GM18519 (cell line): ENCODE measurements at regions not wholly inside any gene's neighbourhood (a gene's known extent, or its start where the extent isn't known, plus 50 kb on each side); places are given as distances from the start of the nearest gene placed in this dataset.

ENCODE experiments used
- ATAC-seq: cut with Tn5 transposase; IDR thresholded peaks from one replicate; pipeline ENCODE4 v1.9.1; 2021; ENCODE audit warnings: mild to moderate bottlenecking, moderate library complexity; ENCODE audit not compliant: unreplicated experiment, low FRiP score

DNA sequence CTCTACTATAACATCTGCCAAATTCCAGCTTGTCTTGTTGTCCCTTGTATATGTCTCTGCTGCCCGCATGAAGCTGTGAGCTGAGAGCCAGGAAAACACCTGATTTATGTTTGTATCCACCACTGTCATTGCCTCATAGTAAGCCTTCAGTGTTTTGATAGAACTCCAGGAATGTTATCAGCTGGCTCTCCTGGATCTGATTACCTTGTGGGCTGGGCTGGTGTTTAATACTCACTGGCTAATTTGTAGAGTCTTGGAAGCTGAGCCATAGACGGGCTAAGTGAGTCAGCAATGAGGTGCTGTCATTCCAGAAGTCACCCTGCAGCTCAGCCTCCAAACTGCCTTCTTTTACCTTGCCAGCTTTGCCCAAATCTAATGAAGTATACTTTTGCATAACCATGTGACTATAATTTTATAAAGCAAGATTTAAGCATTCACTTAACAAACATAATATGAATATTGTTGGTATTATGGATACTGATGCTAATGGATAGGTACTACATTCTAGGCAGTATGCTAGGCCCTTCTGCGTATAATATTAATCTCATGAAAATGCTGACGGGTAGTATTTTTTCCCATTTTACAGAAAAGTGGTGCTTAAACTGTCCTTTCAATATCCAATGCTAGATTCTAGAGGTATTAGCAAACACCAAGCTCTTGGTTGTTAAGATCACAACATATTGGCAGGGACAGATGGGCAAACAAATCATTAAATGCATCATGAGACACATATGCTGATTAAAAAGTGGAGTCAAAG lies 62.7 kb upstream of the GATA6 start:
- no peak for ATAC-seq

DNA sequence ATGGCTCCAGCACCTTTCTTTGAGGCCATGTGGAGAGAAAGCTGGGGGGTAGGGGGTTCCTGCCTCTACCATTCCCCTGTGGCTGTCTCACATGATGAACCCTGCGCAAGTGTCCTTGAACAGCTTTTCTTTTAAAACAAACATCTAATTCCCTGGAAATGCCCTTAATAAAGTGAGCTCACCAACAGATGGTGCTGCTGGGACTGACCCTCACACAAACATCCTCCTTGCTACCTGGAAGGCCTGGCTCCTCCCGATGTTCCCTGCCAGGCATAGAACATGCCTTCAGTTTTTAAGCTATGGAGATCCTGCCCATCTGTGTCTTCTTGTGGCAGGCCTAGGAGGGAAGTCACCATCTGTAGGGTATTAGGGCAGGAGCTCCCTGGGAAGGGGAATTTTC lies 60.7 kb upstream of the GATA6 start:
- no peak for ATAC-seq

DNA sequence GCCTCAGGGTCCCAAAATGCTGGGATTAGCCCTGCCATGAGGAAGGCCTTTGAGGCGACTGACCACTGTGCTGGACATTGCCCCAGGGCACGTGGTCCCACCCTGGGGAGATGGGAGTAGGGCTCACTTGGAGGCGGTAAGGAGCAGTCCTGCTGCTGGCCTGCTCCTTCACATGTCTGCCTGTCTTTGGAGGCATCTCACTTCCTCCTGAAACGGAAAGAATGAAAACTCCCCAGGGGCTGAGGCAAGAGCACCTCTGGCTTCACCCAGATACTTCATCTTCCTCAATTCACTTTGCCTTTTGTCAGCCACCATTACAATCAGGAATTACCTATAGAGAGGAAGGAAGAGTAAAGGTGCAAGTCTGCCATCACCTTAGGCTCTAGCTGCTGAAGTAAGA lies 59.9 kb upstream of the GATA6 start:
- ATAC-seq = no peak

DNA sequence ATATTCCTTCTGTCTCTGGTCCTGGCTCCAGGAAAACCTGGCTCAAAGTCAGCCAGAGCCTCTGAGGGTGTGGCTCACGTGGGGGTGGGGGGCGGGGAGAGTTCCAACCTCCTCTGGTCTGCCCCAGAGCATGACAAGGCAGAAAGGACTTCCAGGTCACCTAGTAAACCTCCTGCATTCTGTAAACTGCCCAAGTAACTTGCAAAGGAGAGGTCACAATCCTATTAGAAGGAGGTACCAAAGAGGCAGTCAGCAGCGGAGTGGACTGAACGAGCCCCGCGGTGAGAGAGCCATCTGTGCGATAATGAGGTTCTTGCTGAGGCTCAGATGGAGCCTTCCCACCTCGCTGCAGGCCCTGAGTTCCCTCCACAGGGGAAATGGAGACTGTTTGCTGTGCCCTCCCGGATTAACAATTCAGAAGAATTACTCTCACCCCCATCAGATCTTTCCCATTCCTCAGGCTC lies 58.9 kb upstream of the GATA6 start:
- ATAC-seq = no peak

DNA sequence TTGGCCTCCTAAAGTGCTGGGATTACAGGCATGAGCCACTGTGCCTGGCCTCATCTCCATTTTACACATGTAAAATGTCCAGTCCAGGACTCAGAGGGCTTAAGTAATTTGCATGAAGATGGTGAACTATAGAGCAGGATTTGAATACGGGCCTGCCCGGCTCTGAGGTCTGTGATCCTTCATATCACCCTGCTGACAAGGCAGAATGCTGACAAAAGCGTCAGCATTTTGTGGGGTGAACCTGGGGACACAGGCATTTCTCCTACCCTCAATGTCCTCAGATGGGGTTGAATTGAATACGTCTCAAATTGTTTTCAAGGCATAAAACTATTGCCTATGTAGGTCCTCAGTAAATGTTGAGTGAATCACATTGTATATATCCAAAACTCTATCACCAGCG lies 57.2 kb upstream of the GATA6 start:
- ATAC-seq = no peak

DNA sequence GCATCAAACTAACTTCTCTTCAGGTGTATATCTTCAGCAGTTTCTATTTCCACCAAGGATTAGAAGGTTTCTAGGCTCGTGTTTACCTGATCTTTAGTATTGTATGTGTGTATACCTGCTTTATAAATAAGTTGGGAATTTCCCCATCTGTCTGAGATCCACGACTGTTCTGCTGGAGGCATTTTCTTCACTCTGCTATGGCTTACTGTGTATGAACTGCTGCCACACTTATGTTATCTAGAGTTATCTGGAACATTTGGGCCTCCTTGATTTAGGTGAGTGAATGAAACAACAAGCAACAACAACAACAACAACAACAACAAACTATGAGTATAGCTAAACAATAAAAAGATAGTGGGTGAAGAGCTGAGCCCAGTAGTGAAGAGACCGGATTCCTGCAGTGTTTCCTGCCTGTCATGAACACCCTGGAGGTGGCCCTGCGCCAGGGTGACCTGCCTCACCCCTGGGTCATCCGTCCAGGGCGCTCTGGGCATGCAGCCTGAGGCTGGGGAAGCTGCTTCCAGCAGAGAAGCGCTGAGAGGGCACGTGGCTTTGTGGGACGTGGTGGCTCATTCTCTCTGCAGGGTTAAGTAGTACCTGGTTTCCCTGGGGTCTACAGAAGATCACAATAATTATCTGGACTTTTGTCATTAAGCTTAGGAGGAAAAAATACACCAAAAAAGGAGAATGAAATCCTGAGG lies 56.1 kb upstream of the GATA6 start:
- no peak for ATAC-seq

DNA sequence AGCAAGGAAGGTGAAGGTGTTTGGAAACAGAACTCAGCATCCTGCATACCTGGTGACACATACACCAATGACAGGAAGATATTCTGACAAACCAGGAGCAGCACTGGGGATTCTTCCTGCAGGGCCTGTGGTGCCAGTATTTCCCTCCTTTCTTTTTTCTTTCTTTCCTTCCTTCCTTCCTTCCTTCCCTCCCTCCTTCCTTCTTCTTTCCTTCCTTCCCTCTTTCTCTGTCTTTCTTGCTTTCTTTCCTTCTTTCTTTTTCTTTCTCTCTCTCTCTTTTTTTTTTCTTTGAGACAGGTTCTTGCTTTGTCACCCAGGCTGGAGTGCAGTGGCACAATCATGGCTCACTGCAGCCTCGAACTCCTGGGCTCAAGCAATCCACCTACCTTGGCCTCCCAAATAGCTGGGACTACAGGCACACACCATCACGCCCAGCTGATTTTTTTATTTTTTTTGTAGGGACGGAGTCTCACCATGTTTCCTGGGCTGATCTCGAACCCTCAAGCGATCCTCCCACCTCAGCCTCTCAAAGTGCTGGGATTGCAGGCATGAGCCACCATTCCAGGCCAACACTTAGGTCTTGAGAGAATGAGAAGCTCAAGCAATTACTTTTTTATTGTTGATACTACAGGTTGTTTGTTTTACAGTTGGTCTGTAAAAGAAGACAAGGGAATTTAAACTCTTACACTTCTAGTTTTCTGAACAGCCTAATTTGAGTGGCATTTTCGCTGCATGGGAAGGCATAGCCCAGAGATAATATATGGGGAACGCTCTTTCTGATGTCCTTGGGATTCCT lies 54.7 kb upstream of the GATA6 start:
- no peak for ATAC-seq

DNA sequence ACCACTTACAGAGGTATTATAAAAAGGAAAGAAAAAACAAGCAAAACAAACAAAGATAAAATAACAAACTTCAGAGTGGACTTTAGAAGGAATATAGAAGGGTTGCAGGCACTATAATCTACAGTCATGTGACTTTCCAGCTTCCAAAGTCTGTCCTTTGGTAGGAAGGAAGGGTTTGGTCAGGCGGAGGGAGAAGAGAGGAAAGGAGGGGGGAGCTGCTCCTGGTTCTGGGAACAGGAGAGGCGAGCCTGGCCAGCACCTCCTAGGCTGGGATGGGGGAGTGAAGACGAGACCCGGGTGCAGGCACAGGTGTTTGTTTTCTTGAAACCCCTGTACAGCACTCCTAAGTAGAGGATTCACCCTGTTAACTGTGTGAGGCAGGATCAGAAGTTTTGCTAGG lies 53.8 kb upstream of the GATA6 start:
- no peak for ATAC-seq
